Activated CD4-positive, alpha-beta T cell treated with anti-CD3 and anti-CD28 coated beads for 4 hours (primary cell): ENCODE measurements at regions not wholly inside any gene's neighbourhood (a gene's known extent, or its start where the extent isn't known, plus 50 kb on each side); places are given as distances from the start of the nearest gene placed in this dataset.
"Not testable (repeated sequence)": the region's sequence is repeated elsewhere in the genome, so short reads cannot be mapped to it uniquely, and the experiment has no call there.

Experiments used
- DNase-seq, 2 donors: peaks; one replicate each; pipeline ENCODE4 v3.0.0-alpha.2; 2020

GRCh38 chr7:93048136-93048930, 69.4 kb downstream of the SAMD9 start:
- no peak for DNase-seq

GRCh38 chr7:93047514-93048099, 70.2 kb downstream of the SAMD9 start:
- DNase-seq: no peak

DNA sequence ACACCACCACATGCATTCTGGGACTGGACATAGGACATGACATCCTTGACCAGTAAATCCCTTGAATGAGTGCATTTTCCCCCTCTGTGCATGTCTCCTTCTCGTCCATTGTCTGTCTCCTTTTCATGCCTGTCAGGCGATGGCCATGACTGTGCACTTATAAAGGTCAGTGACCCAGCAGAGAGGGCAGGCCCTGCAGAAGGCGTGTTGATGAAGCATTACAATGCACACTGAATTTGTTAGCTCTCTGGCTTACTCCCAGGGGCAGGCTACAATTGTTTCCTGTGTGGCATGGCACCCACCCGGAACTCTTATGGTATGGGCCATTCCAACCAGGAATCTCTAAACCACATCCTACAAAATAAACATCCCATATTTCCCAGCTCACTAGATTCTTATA, 71.1 kb downstream of the SAMD9 start:
- no peak for DNase-seq

- DNase-seq: no peak
Observed at GRCh38 chr7:93044147-93044810, 73.5 kb downstream of the SAMD9 start.

DNA sequence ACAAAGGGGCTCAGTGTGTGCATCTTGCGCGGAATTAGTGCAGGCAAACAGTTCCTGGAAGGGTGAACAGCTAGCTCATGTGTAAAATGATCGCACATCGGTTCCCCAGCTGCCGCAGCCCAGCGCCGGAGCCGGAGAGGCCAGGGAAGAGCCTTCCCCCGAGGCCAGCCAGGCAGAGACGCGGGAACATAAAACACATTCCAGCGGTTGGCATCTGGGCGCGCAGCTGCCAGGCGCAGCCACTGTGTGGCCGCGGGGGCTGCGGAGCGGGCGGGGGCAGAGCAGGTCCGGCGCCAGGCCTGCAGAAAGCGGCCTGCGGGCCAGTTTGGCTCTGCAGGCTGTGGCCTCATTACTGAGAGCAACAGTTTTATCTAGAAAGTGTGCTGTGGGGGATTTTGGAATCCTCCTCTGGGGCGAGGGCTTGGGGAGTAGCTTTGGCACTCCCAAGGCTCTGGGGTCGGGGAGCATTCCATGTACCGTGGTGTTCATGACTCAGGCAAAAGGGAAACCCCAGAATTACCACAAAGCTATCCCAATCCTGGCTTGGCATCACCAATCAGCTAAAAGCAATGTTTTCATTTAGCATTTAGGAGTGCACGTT, 74.3 kb downstream of the SAMD9 start:
- DNase-seq: no peak

- DNase-seq: no peak
Observed at GRCh38 chr7:93040355-93040754, 77.4 kb downstream of the SAMD9 start.

DNA sequence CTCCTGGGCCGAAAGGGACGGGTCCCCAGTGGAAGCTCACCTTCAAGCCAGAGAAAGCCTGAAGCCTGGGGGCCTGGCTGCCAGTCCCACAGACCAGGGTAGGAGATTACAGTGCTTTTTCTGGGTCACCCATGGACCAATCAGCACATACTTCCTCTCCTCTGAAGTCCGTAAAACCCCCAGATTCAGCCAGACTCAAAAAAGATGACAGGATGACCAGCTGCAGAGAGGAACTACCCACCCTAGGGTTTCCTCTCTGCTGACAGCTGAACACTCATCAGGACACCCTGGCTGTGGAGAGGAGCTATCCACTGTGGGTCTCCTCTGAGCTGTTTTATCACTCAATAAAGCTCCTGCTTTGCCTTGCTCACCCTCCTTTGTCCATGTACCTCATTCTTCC, 78.0 kb downstream of the SAMD9 start:
- no peak for DNase-seq

DNA sequence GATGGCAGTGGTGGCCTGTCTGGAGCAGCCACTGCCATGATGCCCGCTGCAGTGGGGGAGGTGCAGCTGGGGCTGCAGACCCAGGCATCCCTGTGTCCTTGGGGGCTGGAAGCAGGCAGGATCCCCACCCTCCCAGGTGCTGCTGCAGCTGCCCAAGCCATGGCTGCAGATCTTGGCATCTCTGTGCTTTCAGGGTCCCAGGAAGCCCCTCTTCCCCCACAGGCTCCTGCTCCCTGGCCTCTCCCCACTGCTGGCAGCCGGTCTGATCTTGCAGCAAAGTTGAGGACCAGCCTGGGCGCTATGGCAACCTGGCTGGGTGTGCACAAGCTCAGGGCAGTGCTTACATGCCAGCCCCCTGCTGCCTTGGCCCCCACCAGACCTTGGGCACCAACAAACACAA, 78.5 kb downstream of the SAMD9 start:
- no peak for DNase-seq

GRCh38 chr7:93036807-93037206, 81.0 kb downstream of the SAMD9 start:
- DNase-seq: no peak

GRCh38 chr7:93036149-93036640, 81.6 kb downstream of the SAMD9 start:
- no peak for DNase-seq

DNA sequence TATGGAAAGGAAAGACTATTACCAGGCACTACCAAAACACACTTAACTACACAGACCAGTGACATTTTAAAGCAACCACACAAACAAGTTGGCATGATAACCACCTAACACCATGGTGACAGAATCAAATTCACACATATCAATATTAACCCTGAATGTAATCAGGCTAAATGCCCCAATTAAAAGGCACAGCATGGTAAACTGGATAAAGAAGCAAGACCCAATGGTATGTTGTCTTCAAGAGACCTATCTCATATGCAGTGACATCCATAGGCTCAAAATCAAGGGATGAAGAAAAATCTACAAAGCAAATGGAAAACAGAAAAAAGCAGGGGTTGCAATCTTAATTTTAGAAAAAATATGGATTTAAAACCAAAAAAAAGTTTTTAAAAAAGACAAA, 86.0 kb downstream of the SAMD9 start:
- no peak for DNase-seq

GRCh38 chr7:93030605-93031225, 87.1 kb downstream of the SAMD9 start:
- DNase-seq: no peak

DNA sequence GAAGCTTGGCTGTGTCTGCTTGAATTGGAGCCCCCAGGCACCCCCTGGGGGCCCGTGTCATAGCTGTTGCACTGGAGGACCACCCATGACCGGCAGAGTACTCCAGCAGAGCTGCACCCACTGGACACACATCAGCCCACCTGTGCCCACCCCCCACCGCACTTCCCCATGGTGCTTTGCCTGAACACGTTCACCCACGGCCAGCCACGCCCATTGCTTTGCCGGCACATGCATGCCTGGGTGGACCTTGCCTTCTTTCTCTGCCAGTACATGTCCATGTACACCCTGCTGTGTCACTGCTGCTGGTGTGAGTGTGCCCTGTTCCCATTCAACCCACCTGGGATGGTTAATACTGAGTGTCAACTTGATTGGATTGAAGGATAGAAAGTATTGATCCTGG, 88.7 kb downstream of the SAMD9 start:
- DNase-seq: no peak

GRCh38 chr7:93028610-93029009, 89.2 kb downstream of the SAMD9 start:
- DNase-seq: no peak

DNA sequence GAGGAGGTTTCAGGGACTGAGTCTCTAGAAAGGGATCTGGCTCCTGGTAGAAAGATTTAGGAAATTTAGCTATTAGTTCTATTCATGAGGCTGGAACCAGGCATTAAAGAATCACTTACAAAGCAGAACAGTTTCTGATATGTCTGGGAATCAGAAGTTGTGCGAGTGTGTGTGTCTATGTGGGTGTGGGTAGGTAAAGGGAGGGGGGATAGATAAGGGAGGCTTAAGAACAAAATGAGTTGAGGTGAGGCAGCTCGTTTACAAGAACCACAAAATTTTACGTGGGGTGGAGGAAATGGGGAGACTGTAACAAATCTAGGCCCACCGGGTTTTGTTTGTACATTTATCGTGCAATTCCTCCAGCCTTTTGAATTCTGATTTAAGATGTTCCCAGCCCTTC, 90.7 kb downstream of the SAMD9 start:
- no peak for DNase-seq

GRCh38 chr7:93026425-93026824, 91.4 kb downstream of the SAMD9 start:
- DNase-seq: no peak

DNA sequence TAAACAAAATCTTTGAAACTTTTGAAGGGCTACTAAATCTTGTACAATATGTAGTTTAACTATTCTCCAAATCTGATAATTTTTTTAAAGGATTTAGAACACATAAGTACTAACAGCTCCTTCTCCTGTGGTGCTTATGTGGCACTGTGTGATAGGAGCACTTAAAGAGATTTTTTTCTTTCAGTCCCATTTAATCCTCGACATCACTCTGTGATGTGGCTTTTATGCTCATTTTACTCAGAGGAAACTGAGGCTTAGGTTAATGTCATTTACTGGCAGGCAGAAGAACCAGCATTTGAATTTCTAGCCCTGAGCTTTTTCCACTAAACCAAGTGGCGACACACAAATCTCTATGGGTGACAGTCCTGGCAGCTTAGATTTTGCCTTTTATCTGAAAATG, 92.4 kb downstream of the SAMD9 start:
- no peak for DNase-seq

DNA sequence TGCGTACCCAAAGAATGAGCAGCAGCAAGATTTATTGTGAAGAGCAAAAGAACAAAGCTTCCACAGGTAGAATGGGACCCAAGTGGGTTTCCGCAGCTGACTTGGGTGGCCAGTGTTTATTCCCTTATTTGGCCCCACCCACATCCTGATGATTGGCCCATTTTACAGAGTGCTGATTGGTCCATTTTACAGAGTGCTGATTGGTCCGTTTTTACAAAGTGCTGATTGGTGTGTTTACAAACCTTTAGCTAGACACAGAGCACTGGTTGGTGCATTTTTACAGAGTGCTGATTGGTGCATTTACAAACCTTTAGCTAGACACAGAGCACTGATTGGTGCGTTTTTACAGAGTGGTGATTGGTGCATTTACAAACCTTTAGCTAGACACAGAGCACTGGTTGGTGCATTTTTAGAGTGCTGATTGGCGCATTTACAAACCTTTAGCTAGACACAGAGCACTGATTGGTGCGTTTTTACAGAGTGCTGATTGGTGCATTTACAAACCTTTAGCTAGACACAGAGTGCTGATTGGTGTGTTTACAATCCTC, 94.8 kb downstream of the SAMD9 start:
- not testable (repeated sequence) for DNase-seq

- no peak for DNase-seq
Observed at GRCh38 chr7:93021748-93022147, 96.0 kb downstream of the SAMD9 start.

DNA sequence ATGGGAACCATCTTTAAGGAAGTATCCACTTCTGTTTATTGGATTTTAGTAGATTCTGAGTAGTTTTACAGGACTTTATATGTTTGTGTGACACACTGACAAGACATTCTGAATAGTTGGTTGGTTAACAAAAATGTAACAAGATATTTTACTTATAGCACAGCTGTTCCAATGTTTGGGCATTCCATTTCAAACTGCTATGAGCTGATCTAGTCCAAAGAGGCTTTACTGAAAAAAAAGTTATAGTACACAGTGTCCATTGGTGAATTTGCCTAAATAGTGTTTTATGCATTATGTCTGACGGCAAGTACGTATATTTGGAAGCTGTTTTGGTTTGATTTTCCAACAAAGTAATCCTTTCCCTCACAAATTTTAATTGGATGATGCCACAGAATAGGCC, 99.1 kb downstream of the SAMD9 start:
- no peak for DNase-seq

GRCh38 chr7:93016681-93017381, 100.9 kb downstream of the SAMD9 start:
- DNase-seq: no peak

DNA sequence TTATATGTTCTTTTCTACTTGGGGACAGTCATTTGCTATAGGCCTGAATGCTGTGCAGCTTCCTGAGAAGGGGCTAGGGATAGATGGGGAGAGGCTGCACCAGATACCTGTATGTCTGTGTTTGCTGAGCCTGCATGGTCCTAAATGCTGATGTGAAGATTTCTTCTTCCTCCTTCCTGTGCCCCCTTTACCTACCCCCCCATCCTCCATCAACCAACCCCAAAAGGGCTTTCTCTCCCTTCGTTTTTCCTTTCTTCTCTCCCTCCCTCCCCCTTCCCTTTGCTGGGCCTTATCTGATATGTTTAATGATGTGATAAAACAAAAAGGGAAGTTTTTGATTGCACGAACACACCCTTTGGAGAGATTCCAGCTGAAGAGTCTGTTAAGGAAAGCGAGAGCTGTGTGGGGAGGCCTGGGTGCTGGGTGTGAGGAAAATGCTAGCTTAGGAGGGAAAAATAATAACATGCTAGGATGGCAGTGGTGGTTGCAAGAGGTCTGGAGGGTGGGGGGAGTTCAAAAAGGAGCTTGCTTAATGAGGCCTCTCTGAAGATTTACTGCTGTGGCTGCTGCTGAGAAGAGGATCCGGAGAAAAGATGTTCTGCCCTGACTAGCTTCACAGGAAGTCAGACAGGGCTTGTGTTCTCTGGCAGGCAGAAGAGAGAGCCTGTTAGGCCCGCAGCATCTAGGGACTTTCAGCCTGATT, 101.8 kb downstream of the SAMD9 start:
- DNase-seq: no peak
